CD4-positive, CD25-positive, alpha-beta regulatory T cell (primary cell): ENCODE measurements at regions not wholly inside any gene's neighbourhood (a gene's known extent, or its start where the extent isn't known, plus 50 kb on each side); places are given as distances from the start of the nearest gene placed in this dataset.

ENCODE experiments used
- ATAC-seq, 2 donors: fragments of 150-1000 bp; cut with Tn5 transposase; one replicate each; pipeline ENCODE4 v1.10.0; 2021; ENCODE audit warnings: low read depth in 2 of 2, moderate number of reproducible peaks in 2 of 2, moderate library complexity in 1 of 2
- DNase-seq, 3 donors: peaks; one replicate each; pipeline versions ENCODE4 v3.0.0 to v3.0.0-alpha.2; 2012 to 2022; ENCODE audit warnings: mixed read lengths in 1 of 3
- H3K27ac ChIP-seq: one replicate; pipeline ENCODE4 v1.7.0; 2013; ENCODE audit warnings: mild to moderate bottlenecking, low read length; ENCODE audit not compliant: insufficient read depth, poor library complexity, severe bottlenecking
- H3K27me3 ChIP-seq: one replicate; pipeline ENCODE4 v1.7.0; 2013; ENCODE audit warnings: low read length; ENCODE audit not compliant: control insufficient read depth, insufficient read depth
- H3K36me3 ChIP-seq: one replicate; pipeline ENCODE4 v1.7.0; 2013; ENCODE audit warnings: mild to moderate bottlenecking, low read length, moderate library complexity; ENCODE audit not compliant: control insufficient read depth, insufficient read depth
- H3K4me1 ChIP-seq: 2 replicates; pipeline ENCODE4 v1.7.0; 2013; ENCODE audit warnings: mild to moderate bottlenecking, low read length; ENCODE audit not compliant: insufficient read depth, control insufficient read depth, poor library complexity, severe bottlenecking
- H3K4me3 ChIP-seq: one replicate; pipeline ENCODE4 v1.7.0; 2013; ENCODE audit warnings: low read depth, mild to moderate bottlenecking, low read length, moderate library complexity
- H3K9me3 ChIP-seq, 2 experiments: 1 replicate in 1 of 2; 2 replicates in 1 of 2; pipeline ENCODE4 v1.7.0; 2013; ENCODE audit warnings: low read length in 2 of 2, mild to moderate bottlenecking in 1 of 2, moderate library complexity in 1 of 2; ENCODE audit not compliant: control insufficient read depth in 2 of 2
- H3K27ac Mint-ChIP-seq, 3 donors: one replicate each; pipeline ENCODE4 v1.8.0; 2020 to 2022; ENCODE audit warnings: mild to moderate bottlenecking in 3 of 3, mixed read lengths in 3 of 3, moderate library complexity in 2 of 3
- H3K27me3 Mint-ChIP-seq: one replicate; pipeline ENCODE4 v1.8.0; 2022; ENCODE audit warnings: mild to moderate bottlenecking, mixed read lengths
- H3K36me3 Mint-ChIP-seq: one replicate; pipeline ENCODE4 v1.8.0; 2020; ENCODE audit warnings: mixed read lengths
- H3K4me1 Mint-ChIP-seq, 4 donors: one replicate each; pipeline ENCODE4 v1.8.0; 2020 to 2022; ENCODE audit warnings: mixed read lengths in 4 of 4, mild to moderate bottlenecking in 1 of 4
- H3K4me3 Mint-ChIP-seq, 4 donors: one replicate each; pipeline ENCODE4 v1.8.0; 2020 to 2022; ENCODE audit warnings: mild to moderate bottlenecking in 4 of 4, mixed read lengths in 4 of 4, moderate library complexity in 3 of 4
- H3K9me3 Mint-ChIP-seq, 7 donors: one replicate each; pipeline ENCODE4 v1.8.0; 2020 to 2022; ENCODE audit warnings: mixed read lengths in 7 of 7, mild to moderate bottlenecking in 3 of 7, moderate library complexity in 2 of 7

DNA sequence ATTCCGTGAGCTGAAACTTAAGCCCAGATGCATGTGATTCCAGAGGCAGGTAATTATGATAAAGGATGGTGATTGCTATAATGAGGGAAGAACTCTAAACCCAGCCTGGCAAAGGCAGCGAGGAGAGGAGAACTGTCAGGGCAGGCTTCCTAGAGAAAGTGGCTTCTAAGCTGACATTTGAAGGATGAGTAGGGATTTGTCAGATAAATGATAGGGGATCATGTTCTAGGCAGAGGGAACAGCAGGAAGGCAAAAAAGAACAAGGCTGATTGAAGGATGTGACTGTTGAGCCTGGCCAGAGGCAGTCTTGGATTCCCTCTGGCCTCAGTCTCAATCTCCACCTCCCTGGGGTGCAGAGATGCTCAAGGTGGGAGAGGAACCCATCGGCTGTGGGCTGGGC lies 146.4 kb upstream of the POU3F1 start:
- H3K4me3 ChIP-seq = no peak overlapping the region
- H3K4me3 Mint-ChIP-seq = no peak overlapping the region
- no peak for DNase-seq
- peaks cover 18% of the 10 kb centered on the region for H3K27me3 Mint-ChIP-seq
- no peaks in the 10 kb centered on the region for H3K4me1 Mint-ChIP-seq
- H3K36me3 ChIP-seq = no peaks in the 10 kb centered on the region
- no peaks in the 10 kb centered on the region for H3K4me1 ChIP-seq
- no peak for ATAC-seq
- no peaks in the 10 kb centered on the region for H3K36me3 Mint-ChIP-seq
- peaks cover 0 to 4% (median 0%) of the 10 kb centered on the region in 7 donors for H3K9me3 Mint-ChIP-seq
- no peaks in the 10 kb centered on the region for H3K9me3 ChIP-seq
- peaks cover 3% of the 10 kb centered on the region for H3K27me3 ChIP-seq
- H3K27ac ChIP-seq = no peak overlapping the region
- peak overlapping the region in 1 of 3 donors; percentile 34 for H3K27ac Mint-ChIP-seq

DNA sequence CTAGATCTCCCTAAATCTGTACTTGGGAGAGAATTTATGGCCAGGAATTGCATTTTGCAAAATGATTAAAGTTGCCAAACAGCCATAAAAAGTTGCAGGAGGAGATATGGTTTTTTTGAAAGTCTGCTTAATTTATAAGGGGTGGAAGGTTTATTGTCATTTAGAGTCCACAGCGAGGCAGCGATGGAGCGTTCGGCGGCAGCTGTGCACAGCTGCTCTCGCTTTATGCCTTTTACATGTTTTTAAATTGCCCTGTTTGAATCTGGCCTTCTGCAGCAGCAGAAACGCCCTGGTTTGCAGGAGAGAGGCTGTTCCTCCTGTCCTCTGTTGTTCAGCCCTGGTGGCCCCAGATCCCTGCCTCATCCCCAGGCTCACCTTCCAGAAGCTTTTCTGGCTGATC lies 144.9 kb upstream of the POU3F1 start:
- Histone ChIP-seq H3K4me3 (no peak overlapping the region), H3K27me3 (peaks cover 3% of the 10 kb centered on the region), H3K36me3 (no peaks in the 10 kb centered on the region), H3K4me1 (no peaks in the 10 kb centered on the region), H3K27ac (no peak overlapping the region), H3K9me3 (no peaks in the 10 kb centered on the region)
- Mint-ChIP-seq H3K4me1 (no peaks in the 10 kb centered on the region), H3K4me3 (no peak overlapping the region), H3K36me3 (no peaks in the 10 kb centered on the region), H3K27ac (no peak overlapping the region), H3K27me3 (peaks cover 23% of the 10 kb centered on the region), H3K9me3 (peaks cover 0 to 4% (median 0%) of the 10 kb centered on the region in 7 donors)
- no peak for ATAC-seq
- DNase-seq = no peak

DNA sequence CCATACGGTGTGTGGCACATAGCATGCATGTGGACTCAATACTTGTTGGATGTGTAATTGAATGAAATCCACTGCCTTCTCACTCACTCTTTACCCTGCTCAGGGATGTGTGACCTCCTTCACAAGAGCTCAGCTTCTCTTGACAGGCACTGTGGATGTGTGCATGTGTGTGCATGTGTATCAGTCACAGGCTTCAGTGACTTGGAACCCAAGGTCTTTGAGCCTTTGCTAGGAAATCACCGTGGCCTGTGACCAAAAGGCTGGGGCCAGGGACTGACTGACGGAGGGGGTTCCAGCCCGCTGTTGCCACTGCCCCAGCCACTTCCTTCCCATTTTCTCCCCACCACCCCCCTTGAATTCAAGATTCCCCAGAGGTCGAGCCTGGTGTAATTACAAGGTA lies 144.4 kb upstream of the POU3F1 start:
- Mint-ChIP-seq H3K9me3 (peaks cover 0 to 4% (median 0%) of the 10 kb centered on the region in 7 donors), H3K27me3 (peaks cover 23% of the 10 kb centered on the region), H3K27ac (no peak overlapping the region), H3K4me1 (no peaks in the 10 kb centered on the region), H3K4me3 (no peak overlapping the region), H3K36me3 (no peaks in the 10 kb centered on the region)
- Histone ChIP-seq H3K27me3 (peaks cover 3% of the 10 kb centered on the region), H3K4me3 (no peak overlapping the region), H3K36me3 (no peaks in the 10 kb centered on the region), H3K27ac (no peak overlapping the region), H3K4me1 (no peaks in the 10 kb centered on the region), H3K9me3 (no peaks in the 10 kb centered on the region)
- DNase-seq (no peak), ATAC-seq (no peak)

- H3K27ac Mint-ChIP-seq = no peak overlapping the region
- Histone ChIP-seq H3K27ac (no peak overlapping the region), H3K36me3 (no peaks in the 10 kb centered on the region), H3K27me3 (peaks cover 3% of the 10 kb centered on the region), H3K9me3 (no peaks in the 10 kb centered on the region), H3K4me1 (no peaks in the 10 kb centered on the region), H3K4me3 (no peak overlapping the region)
- ATAC-seq (no peak), DNase-seq (no peak)
- no peaks in the 10 kb centered on the region for H3K36me3 Mint-ChIP-seq
- H3K27me3 Mint-ChIP-seq = peaks cover 18% of the 10 kb centered on the region
- H3K4me3 Mint-ChIP-seq = no peak overlapping the region
- peaks cover 0 to 4% (median 0%) of the 10 kb centered on the region in 7 donors for H3K9me3 Mint-ChIP-seq
- H3K4me1 Mint-ChIP-seq = no peaks in the 10 kb centered on the region
Observed at GRCh38 chr1:38187552-38187951, 141.0 kb upstream of the POU3F1 start.

- no peaks in the 10 kb centered on the region for H3K4me1 Mint-ChIP-seq
- Histone ChIP-seq H3K4me3 (no peak overlapping the region), H3K4me1 (no peaks in the 10 kb centered on the region), H3K9me3 (no peaks in the 10 kb centered on the region), H3K27ac (no peak overlapping the region), H3K36me3 (no peaks in the 10 kb centered on the region), H3K27me3 (peaks cover 3% of the 10 kb centered on the region)
- H3K27ac Mint-ChIP-seq = no peak overlapping the region
- H3K9me3 Mint-ChIP-seq = peaks cover 0 to 4% (median 0%) of the 10 kb centered on the region in 7 donors
- H3K27me3 Mint-ChIP-seq = peaks cover 12% of the 10 kb centered on the region
- H3K4me3 Mint-ChIP-seq = no peak overlapping the region
- no peaks in the 10 kb centered on the region for H3K36me3 Mint-ChIP-seq
- DNase-seq = no peak
- ATAC-seq = no peak
Observed at GRCh38 chr1:38186566-38186965, 140.0 kb upstream of the POU3F1 start.

DNA sequence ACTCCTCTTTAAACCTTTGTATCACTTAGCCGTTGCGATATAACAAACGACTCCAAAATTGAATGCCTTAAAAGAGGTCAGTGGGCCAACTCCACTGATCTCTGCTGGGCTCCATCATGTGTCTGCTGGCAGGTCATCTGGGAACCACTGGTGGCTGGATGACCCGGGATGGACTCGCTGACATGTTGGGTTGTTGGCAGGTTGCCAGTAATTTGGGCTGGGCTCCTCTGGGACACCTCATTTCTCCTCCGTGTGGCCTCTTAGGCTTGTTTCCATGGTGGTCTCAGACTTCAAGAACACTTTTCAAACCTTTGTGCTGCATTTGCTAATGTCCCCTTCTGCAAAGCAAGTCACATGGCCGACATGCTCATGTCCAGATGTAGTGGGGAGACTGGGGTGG lies 139.3 kb upstream of the POU3F1 start:
- H3K4me3 Mint-ChIP-seq = no peak overlapping the region
- Histone ChIP-seq H3K27me3 (peaks cover 3% of the 10 kb centered on the region), H3K36me3 (no peaks in the 10 kb centered on the region), H3K27ac (no peak overlapping the region), H3K9me3 (no peaks in the 10 kb centered on the region), H3K4me3 (no peak overlapping the region), H3K4me1 (no peaks in the 10 kb centered on the region)
- H3K27ac Mint-ChIP-seq = no peak overlapping the region
- DNase-seq = no peak
- peaks cover 9% of the 10 kb centered on the region for H3K27me3 Mint-ChIP-seq
- H3K4me1 Mint-ChIP-seq = no peaks in the 10 kb centered on the region
- H3K9me3 Mint-ChIP-seq = peaks cover 0 to 4% (median 0%) of the 10 kb centered on the region in 7 donors
- no peaks in the 10 kb centered on the region for H3K36me3 Mint-ChIP-seq
- ATAC-seq = no peak

- Histone ChIP-seq H3K36me3 (no peaks in the 10 kb centered on the region), H3K9me3 (no peaks in the 10 kb centered on the region), H3K4me3 (no peak overlapping the region), H3K27ac (no peak overlapping the region), H3K27me3 (peaks cover 3% of the 10 kb centered on the region), H3K4me1 (no peaks in the 10 kb centered on the region)
- Mint-ChIP-seq H3K27ac (no peak overlapping the region), H3K9me3 (peaks cover 0 to 2% (median 0%) of the 10 kb centered on the region in 7 donors), H3K36me3 (no peaks in the 10 kb centered on the region), H3K4me3 (no peak overlapping the region), H3K27me3 (peaks cover 10% of the 10 kb centered on the region), H3K4me1 (no peaks in the 10 kb centered on the region)
- DNase-seq (no peak), ATAC-seq (no peak)
Observed at GRCh38 chr1:38183747-38184146, 137.2 kb upstream of the POU3F1 start.

DNA sequence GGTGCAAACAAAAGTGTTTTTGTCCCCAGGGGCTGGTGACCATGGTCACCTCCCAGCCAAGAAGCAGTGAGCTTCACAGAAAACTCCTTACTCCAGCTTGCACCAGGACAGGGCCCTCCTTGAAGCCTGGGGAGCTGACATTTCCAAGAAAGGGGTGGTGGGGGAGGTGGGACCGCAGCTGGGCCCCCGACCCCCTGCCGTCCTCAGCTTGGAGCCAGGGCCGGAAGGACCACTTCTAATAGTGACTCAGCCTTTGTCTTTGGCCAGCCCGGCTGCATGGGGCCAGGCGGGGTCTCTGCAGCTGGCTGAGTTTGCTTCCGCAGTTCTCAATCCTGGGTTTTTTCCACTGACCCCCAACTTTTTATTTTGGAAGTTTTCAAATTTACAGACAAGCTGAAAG lies 136.5 kb upstream of the POU3F1 start:
- H3K36me3 Mint-ChIP-seq = no peaks in the 10 kb centered on the region
- H3K9me3 Mint-ChIP-seq = peaks cover 0 to 2% (median 0%) of the 10 kb centered on the region in 7 donors
- H3K4me1 Mint-ChIP-seq = no peaks in the 10 kb centered on the region
- Histone ChIP-seq H3K36me3 (no peaks in the 10 kb centered on the region), H3K4me1 (no peaks in the 10 kb centered on the region), H3K27ac (no peak overlapping the region), H3K4me3 (no peak overlapping the region), H3K27me3 (no peaks in the 10 kb centered on the region), H3K9me3 (no peaks in the 10 kb centered on the region)
- no peak overlapping the region for H3K4me3 Mint-ChIP-seq
- no peak overlapping the region for H3K27ac Mint-ChIP-seq
- DNase-seq (no peak), ATAC-seq (no peak)
- H3K27me3 Mint-ChIP-seq = peaks cover 10% of the 10 kb centered on the region
